GM21737 (cell line): ENCODE measurements at regions not wholly inside any gene's neighbourhood (a gene's known extent, or its start where the extent isn't known, plus 50 kb on each side); places are given as distances from the start of the nearest gene placed in this dataset.
"Not testable (repeated sequence)": the region's sequence is repeated elsewhere in the genome, so short reads cannot be mapped to it uniquely, and the experiment has no call there.

Experiments used
- ATAC-seq: cut with Tn5 transposase; IDR thresholded peaks from one replicate; pipeline ENCODE4 v1.9.1; 2021; ENCODE audit warnings: mild to moderate bottlenecking, moderate library complexity; ENCODE audit not compliant: unreplicated experiment

DNA sequence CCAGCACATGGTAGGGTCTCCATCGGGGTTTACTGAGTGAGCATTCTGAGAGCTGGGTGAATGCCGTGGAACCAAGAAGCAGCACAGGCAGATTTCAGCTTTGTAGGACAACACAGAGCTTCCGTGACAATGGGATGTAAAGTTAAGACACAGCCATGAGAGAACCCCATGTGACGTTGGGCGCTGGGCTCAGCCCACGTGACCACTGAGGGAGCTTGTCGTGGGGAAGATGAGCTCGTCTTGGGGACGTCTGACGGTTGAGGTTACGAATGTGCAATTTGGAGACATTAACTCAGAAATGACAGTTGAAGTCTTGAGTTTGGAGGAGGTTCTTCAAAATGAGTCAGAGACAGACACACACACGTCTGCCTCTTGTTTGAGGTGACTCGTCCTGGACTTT lies 51.5 kb upstream of the MUC20 start:
- ATAC-seq: not testable (repeated sequence)

- not testable (repeated sequence) for ATAC-seq
Observed at GRCh38 chr3:195668131-195668766, 52.5 kb upstream of the MUC20 start.

GRCh38 chr3:195665311-195665710 lies 55.5 kb upstream of the MUC20 start:
- not testable (repeated sequence) for ATAC-seq

- ATAC-seq: not testable (repeated sequence)
Observed at GRCh38 chr3:195664131-195664530, 56.6 kb upstream of the MUC20 start.

DNA sequence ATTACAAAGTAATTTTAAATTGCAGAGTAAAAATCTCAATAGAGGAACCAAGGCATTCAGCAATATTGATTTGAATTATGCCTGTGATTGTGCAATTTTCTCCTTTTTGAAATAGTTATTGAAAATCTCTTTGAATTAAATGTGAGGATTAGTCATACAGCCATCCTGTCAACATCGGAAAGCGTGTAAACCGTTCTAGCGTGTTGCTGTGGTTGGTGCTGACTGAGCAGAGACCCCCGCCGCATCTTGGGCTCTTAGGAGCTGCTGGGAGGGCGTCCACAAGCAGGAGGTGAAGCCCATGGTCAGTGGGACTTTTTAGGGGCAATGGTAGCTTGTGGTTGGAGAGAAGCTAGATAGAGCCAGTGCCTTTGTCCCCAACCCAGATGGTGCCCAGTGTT lies 61.6 kb upstream of the MUC20 start:
- ATAC-seq: not testable (repeated sequence)

DNA sequence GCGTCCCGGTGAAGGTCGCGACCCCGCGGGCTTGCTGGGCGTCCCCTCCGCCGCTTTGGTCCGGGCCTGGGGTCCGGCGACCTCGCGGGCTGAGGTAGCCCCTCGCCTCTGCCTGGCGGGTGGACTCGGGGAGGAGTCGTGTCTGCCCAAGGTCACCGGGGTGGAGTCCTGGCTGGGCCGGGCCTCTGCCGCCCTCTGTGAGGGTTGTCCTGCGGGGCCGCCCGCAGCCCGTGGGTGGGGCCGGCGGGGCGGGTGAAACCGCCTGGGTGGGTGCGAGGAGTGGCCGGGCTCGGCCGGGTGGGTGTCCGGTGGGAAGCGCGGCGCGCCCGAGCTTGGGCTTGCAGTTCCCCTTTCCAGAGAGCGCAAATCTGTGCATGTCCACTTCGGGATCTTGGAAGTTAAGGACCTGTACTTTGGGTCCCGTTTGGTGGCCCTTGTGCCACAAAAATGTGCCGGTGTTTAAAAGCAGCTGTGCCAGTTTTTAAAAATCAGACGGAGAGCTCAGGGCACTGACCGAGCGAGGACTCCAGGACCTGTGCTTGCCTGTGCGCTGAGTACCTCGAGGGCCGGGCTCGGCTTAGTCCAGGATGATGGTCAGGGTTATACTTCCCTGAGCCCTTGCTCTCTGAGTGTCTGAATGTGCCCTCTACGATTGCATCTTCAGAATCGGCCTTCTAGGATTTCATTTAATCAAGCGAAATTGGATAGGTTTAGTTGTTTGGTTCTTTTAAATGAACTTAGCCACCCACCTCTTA lies 62.2 kb upstream of the MUC20 start:
- ATAC-seq: peak; percentile 44

- peak; percentile 78 for ATAC-seq
Observed at GRCh38 chr3:195657475-195658372, 63.1 kb upstream of the MUC20 start.

- not testable (repeated sequence) for ATAC-seq
Observed at GRCh38 chr3:195656091-195656490, 64.7 kb upstream of the MUC20 start.

DNA sequence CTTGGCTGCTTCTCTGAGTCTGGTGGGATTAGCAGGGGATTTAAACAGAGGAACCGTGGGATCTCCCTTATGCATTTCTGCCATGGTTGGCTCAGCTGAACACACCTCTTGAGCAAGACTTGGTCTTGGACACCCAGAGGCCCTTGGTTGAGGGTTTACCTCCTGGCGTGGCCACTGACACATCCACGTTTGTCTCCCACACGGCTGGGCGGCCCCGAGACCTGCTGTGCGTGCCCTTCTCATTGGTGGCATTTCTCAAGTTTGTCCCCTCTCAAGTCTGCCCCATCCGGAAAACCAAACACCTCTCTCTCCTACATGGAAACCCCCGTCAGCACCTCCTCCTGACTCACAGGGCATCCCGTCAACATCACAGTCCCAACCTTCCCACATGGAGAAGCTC lies 66.0 kb upstream of the MUC20 start:
- not testable (repeated sequence) for ATAC-seq

DNA sequence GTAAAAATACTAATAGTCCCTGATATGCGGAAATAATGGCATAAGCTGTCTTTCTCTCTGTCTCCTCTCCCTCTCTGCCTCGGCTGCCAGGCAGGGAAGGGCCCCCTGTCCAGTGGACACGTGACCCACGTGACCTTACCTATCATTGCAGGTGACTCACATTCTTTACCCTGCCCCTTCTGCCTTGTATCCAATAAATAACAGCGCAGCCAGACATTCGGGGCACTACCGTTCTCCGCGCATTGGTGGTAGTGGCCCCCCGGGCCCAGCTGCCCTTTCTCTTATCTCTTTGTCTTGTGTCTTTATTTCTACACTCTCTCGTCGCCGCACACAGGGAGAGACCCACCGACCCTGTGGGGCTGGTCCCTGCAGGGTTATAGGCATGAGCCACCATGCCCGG lies 66.6 kb upstream of the MUC20 start:
- not testable (repeated sequence) for ATAC-seq

DNA sequence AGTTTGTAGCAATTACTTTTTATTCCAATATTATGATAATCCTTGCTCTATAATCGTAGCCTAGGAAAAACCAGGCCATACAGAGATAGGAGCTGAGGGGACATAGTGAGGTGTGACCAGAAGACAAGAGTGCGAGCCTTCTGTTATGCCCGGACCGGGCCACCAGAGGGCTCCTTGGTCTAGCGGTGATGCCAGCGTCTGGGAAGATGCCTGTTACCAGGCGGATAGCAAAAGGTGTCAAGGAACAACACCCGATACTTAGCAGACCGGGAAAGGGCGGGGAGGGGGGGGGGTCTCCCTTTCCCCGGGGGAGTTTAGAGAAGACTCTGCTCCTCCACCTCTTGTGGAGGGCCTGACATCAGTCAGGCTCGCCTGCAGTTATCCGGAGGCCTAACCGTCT lies 67.1 kb upstream of the MUC20 start:
- not testable (repeated sequence) for ATAC-seq

DNA sequence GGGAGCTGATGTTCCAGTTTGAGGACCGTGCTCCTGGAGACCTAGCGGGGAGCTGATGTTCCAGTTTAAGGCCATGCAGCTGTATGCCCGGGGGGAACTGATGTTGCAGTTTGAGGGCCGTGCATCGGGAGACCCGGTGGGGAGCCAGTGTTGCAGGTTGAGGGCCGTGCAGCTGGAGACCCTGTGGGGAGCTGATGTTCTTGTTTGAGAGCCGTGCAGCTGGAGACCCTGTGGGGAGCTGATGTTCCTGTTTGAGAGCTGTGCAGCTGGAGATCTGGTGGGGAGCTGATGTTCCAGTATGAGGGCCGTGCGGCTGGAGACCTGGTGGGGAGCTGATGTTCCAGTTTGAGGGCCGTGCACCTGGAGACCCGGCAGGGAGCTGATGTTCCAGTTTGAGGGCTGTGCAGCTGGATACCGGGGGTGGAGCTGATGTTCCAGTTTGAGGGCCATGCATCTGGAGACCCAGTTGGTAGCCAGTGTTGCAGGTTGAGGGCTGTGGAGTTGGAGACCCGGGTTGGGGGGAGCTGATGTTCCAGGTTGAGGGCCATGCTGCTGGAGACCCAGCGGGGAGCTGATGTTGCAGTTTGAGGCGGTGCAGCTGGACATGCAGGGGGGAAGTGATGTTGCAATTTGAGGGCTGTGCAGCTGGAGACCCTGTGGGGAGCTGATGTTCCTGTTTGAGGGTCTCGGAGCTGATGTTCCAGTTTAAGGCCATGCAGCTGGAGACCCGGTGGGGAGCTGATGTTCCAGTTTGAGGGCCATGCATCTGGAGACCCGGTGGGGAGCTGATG lies 64.4 kb upstream of the APOD start:
- not testable (repeated sequence) for ATAC-seq

DNA sequence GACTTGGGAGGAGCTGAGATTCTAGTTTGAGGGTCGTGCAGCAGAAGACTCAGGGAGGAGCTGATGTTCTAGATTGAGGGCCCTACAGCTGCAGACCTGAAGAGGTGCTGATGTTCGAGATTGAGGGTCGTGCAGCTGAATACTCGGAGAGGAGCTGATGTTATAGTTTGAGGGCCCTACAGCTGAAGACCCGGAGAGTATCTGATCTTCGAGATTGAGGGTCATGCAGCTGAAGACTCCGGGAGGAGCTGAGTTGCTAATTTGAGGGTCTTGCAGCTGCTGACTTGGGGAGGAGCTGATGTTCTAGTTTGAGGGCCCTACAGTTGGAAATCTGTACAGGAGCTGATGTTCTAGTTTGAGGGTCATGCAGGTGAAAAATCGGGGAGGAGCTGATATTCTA lies 62.1 kb upstream of the APOD start:
- not testable (repeated sequence) for ATAC-seq

DNA sequence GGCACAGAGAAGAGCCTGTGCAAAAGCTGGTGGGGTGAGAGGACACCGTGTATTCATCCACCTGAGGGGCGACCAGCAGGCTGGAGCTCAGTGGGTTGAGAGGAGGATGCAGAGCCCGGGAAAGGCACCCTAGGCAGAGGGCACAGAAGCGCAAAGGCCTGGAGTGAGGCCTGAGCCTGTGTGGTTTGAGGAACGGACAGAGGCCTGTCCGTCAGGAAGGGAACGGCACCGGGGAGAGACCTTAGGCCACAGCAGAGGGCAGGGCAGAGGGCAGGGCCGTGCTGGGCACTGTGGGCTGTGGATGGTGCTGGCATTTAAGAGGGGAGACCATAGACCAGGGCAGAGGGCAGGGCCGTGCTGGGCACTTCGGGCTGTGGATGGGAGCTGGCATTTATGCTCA lies 59.5 kb upstream of the APOD start:
- ATAC-seq: not testable (repeated sequence)

DNA sequence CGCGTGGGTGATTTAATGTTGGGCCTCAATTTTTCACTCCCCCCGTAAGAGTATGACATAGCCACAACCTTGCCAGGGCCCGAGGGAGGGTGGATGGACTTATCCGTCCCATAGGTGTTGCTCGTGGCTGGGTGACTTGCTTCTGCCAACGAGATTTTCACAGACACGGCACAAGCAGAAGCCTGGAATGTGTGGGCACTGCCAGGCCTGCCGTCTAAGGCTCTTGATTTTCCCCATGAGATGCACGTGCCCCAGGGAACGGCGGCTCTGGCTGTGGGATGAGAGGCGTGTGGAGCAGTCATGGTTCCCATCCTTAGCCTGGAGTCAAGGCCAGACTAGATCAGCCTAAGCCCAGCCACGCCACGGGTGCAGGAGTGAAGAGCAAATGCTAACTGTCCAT lies 58.6 kb upstream of the APOD start:
- not testable (repeated sequence) for ATAC-seq

GRCh38 chr3:195638456-195638855 lies 54.7 kb upstream of the APOD start:
- not testable (repeated sequence) for ATAC-seq

GRCh38 chr3:195637473-195638233 lies 53.9 kb upstream of the APOD start:
- ATAC-seq: not testable (repeated sequence)

- ATAC-seq: not testable (repeated sequence)
Observed at GRCh38 chr3:195637011-195637410, 53.3 kb upstream of the APOD start.

- ATAC-seq: not testable (repeated sequence)
Observed at GRCh38 chr3:195635898-195636685, 52.4 kb upstream of the APOD start.
